GM18951 (cell line): ENCODE measurements at regions not wholly inside any gene's neighbourhood (a gene's known extent, or its start where the extent isn't known, plus 50 kb on each side); places are given as distances from the start of the nearest gene placed in this dataset.

Experiments used
- POLR2A ChIP-seq: IDR thresholded peaks from 4 replicates; pipeline ENCODE4 v1.6.1; 2011; ENCODE audit warnings: mild to moderate bottlenecking; ENCODE audit not compliant: insufficient read length, insufficient read depth; ENCODE audit errors: extremely low read depth
- in situ Hi-C: fragments of 300-500 bp; cut with MboI; formaldehyde crosslinking; loops from one replicate; pipeline ENCODE4 v1.12.0; 2022; ENCODE audit warnings: low sequenced_read_pairs, mixed read lengths, inconsistent platforms; ENCODE audit not compliant: unreplicated experiment

DNA sequence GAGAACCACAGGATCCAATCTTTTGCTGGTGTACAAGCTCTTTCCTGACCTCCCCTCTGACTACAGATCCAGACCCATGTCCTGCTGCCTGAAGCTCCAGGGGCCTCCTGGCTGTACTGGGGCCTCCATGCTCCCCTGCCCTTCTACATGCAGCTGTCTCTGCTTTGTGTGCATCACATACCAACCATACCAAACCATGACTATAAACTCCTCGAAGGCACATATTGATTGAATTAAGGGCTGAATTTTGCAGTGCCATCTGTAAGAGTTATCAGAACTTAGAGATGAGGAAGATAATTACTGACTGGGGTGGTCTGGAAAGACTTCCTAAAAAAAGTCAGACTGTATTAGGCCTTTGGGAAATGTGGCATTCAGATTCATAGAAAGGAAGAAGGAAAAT, 139.9 kb upstream of the CXCR4 start:
- in situ Hi-C loops, result no loop called here
- TF ChIP-seq POLR2A, result no peak

DNA sequence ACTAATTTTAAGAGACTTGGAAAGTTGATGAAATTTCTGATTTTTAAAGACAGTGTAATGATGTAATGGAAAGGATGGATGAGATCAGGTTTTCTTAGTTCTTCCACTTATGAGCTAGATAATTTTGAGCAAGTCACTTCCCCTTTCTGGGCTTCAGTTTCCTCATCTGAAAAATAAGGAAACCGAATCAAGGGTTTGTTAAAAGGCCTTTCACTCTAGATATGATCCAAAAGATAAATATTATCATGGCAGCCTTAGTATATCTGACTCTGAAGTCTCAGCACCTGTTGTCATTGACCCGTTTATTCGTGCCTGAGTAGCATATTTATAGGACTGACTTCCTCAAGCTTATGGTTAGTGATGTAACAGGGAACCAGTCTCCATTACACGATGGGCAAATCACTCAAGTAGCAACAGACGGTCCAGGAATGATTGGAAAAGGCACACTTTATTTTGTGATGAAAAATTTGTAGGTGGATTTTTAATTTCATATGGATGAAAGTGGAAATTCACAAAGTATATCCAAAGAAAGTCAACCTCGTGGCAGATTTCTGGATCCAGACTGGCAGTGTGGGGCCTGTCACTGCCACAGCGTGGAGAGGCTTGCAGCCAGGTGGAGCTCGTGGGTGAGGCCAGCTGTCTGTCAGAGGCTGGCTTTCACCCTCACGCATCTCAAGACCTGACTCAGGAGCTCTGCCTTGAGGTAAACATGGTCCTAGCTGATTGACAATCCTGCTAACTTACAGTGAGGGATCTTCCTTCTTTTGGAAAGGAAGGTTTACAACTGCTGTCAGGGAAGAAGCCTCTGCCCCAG, 137.9 kb upstream of the CXCR4 start:
- TF ChIP-seq POLR2A, result no peak
- in situ Hi-C loops, result no loop called here

DNA sequence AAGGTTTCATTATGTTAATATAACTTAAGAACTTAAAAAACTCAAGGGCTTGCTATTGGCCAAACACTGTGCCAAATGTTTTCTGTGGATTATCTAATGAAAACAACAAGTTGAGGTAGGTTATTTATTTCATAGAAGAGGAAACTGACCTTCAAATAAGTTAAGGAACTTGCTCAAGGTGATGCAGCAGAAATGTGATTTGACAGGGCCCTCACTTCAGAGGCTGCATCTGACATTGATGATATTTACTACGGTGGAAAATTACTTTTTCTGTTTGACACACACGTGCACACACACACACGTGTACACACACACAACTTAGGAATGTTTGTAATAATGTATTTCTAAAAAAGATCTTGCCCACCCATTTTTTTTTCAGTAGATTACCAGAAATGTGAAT, 137.2 kb upstream of the CXCR4 start:
- in situ Hi-C loops, result no loop called here

DNA sequence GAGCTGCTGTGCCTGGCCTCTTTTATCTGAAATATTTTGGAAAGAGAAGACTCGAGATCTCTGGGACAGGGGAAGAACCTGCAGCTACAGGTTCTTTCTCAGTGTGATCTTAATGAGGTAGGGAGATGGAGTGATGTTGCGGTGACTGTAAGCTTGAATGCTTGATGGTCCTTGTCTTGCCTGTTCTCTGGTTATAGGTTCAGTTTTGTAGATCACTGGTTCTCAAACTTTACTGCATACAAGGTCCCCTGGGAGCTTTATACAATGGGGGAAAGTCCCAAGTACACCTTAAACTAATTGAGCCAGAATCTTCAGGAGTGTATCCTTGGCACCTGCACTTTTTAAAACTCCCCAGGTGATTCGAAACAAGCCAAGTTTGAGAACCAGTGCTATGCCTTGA, 136.7 kb upstream of the CXCR4 start:
- in situ Hi-C loops, result no loop called here

More for the DNA sequence above, 137.2 kb upstream of the CXCR4 start:
- no peak for TF ChIP-seq POLR2A

DNA sequence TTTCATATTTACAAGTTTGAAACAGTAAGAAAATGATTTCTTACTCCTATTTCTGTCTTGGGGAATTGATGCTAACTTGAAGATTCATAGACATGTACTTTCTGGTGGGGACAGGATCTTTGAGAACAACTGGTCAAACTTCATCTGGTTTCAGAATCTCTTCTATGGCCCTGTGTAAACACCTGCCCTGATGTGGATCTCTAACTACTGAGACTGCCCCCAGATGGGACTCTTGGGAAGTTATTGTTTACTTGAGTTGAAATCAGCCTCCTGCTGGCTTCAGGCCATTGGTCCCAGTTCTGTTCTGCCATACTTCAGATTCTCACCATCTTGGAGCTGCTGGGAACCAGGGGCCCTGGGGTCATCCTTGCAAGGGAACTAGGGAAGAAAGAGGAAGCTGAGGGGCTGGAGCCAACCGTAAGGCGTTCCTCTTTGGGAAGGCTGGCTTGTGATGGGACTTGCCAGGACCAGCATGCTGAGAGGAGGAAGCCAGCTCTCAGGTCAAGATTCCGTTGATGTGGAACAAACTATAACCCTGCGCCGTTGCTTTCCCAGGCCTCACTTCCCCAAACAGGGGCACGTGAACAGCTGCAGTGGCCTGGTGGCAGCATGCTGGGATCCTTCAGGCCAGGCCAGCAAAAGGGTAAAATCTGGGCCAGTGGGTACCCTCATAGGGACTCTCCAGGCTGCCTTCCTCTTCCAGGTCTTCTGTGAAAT, 135.5 kb upstream of the CXCR4 start:
- no peak for TF ChIP-seq POLR2A
- in situ Hi-C loops, result no loop called here

More for the DNA sequence above, 136.7 kb upstream of the CXCR4 start:
- no peak for TF ChIP-seq POLR2A

DNA sequence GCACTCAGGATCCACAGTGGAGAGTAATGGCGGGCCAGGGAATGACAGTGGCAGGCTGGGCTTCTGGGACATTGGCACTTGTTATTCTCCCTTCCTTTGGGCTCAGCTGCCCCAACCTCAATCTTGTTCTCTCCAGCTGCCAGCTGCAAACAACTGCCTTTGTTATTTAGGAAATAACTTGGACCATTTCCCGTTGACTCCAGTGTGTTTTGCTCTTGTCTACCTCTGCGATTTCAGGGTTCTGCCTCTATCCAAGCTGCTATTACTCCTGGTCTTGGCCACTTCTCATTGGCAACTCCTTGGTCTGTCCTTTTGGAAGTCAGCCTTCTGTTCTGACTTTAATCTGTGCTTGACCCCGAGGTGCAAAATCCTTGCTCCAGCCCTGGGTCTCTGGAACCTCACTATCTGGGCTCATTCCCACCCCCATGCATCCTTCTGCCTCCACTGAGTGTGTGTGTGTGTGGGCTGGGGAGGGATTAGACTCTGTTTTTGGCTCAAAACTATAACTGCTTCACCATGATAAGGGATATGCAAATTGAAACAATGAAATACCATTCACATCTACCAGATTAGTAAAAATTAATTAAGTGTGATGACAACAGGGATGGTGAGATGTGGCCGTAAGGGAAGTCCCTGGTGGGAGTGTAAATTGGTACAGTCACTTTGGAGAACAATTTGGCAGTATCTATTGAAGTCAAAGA, 134.1 kb upstream of the CXCR4 start:
- in situ Hi-C loops, result no loop called here
- TF ChIP-seq POLR2A, result no peak

DNA sequence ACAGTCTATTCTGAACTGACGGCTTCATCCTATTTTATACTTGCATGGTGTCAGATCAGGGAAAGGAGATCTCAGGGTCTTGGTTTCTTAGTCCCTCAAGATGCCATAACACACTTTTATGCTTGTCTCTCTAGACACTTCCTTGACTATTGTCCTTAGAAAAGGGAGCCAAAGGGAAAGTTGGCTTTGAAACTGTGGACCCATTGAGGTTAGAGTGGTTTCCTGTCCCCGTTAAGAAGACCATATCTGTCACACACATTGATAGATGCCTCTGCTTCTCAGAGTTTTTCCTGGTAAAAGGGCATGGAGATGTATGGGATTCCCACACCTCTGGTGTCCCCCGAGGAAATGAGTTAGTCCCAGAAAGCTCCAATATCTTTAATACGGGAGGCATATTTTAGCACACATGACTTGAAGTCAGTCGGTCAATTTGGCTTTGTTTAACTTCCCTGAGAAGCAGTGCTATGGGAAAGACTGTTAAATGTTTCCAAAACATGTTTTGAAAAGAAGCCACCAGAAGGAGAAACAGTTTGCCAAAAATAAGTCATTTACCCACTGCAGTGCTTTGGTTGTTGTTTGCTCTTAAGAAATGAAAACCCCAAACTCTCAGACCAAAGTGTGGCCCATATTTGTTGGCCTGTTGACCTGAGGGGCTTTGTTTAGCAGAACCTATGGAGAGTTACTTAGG, 133.4 kb upstream of the CXCR4 start:
- no peak for TF ChIP-seq POLR2A
- in situ Hi-C loops, result no loop called here

DNA sequence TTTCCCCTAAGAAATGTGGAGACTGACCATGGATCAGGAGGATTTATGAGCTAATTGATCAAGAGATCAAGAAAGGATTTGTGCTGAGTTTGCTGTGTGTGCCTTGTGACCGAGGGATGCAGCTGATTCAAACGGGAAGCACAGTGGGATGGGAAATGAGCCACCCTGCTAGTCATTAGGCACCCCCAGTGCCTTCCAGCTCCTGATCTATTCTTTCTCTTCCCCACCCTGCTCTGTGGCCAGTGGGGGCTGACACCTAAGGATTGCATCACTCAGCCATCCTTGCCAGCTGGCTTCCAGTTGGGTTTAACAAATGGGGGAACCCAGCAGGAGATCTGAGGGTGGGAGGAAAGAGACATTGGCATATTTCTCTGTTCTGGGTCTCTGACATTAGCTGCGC, 132.2 kb upstream of the CXCR4 start:
- TF ChIP-seq POLR2A, result no peak
- in situ Hi-C loops, result no loop called here

DNA sequence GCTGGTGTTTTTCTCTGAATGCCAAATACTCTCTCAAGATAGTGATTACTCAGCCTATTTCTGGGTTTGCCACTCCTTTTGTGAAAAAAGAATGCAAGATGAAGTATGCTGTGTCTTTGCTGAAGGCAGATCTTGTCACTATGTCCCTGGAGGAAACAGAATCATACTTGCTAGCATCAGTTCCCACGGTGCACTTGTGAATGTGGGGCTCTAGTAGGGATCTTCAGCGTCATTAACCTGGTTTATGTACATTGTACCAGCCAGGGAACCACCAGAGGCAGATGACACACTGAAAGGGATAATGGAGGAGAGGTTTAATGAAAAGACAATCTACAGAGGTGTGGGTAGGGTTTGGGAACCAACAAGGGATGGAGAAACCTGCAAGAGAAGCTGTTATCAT, 131.0 kb upstream of the CXCR4 start:
- in situ Hi-C loops, result no loop called here
- no peak for TF ChIP-seq POLR2A

DNA sequence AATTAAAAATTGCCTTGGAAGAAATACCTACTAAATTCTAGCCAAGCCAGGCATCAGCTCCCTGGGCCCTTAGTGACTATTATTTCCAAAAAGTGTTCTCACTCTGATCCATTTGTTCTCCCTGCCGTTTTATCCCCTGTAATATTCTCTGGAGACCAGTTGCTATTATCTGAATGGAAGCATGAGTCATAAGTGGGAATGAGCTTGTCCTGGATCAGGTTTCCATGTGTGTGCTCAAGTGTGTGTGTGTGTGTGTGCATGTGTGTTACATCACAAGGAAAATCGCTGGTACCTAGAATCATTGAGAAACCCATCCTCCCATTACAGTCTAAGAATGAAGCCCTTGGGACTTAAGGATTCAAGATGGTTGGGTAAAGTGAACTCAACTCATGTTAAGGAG, 130.3 kb upstream of the CXCR4 start:
- TF ChIP-seq POLR2A, result no peak
- in situ Hi-C loops, result no loop called here

DNA sequence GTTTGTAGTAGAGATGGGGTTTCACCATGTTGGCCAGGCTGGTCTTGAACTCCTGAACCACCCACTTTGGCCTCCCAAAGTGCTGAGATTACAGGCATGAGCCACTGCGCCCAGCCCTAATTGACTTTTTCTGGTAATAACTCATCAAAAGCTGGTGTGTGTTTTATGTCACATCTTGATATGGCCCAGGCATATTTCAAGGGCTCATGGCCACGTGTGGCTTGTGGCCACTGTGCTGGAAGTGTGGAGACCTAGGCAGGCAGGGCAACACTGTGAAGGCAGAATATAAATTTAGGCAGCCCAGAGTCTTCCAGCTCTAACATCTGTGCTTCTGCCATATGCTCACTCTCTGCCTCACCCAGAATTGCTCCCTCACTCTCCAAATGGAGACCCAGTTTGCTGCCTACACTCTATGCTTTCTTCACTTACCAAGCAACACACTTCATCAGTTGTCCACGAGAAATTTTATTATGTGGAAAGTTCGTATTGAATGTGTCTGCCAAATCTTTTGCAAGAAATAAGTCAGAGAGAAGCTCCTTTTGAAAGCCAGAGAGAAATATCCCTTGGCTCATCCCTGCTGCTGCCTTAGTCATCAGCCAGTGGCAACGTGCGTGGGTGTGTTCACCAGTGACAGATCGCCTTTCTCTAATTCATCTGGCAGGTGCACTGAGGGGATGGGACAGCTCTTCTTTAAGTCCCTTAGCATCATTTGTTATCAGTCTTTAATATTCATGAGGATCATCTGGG, 129.4 kb upstream of the CXCR4 start:
- TF ChIP-seq POLR2A, result no peak
- in situ Hi-C loops, result no loop called here

DNA sequence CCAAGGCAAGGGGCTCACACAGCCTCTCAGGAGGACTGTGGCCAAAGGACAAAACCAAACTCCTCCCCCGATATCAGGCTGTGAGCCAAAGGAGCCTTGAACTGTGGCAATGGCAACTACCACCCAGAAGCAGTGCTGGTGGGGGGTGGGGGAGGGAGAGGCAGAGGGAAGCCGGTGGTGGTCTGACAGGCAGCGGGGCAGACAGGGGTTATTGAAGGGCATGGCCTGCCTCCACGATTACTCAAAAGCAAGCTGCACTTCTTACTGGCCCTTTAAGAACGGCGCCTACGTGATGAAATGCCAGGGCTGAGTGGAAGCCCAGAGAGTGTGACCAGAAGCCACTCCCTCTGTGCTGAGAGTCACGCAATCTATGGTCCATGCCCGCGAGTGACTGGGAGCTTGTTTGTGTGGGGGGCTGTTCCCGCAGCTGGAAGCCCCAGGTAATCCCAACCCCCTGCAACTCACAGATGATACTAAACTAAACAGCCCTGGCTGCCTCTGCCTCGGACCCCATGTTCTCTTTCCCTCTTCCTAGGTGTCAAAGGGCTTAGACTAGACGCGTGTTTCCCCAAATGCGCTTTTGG, 128.2 kb upstream of the CXCR4 start:
- no peak for TF ChIP-seq POLR2A

More for the DNA sequence above, 128.2 kb upstream of the CXCR4 start:
- in situ Hi-C loops, result no loop called here
